GM18511 (cell line): ENCODE measurements at regions not wholly inside any gene's neighbourhood (a gene's known extent, or its start where the extent isn't known, plus 50 kb on each side); places are given as distances from the start of the nearest gene placed in this dataset.
A peak's percentile ranks its signal among the peaks of the same experiment; 100 is the strongest.

ENCODE experiments used
- ATAC-seq: cut with Tn5 transposase; IDR thresholded peaks from one replicate; pipeline ENCODE4 v1.9.1; 2021; ENCODE audit warnings: mild to moderate bottlenecking, moderate library complexity; ENCODE audit not compliant: unreplicated experiment

DNA sequence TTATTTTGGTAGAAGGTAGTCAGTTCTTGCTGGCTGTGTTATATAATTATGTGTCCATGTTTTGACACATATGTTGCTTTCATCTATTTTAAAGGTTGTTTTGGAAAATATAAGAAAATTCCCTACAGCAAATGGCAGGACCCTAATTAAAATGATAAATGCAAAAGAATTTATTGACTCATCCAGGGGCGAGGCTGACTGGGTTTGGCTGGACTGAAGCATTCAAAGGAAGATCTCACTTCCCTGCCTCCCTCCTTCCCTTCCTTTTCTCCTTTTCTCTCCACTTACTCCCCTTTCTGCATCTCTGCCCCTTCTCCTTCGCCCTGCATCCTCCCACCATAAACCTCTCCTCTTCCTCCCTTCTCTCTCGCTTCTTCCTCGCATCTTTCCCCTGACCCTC, 129.6 kb downstream of the SNAPC1 start:
- ATAC-seq: no peak

DNA sequence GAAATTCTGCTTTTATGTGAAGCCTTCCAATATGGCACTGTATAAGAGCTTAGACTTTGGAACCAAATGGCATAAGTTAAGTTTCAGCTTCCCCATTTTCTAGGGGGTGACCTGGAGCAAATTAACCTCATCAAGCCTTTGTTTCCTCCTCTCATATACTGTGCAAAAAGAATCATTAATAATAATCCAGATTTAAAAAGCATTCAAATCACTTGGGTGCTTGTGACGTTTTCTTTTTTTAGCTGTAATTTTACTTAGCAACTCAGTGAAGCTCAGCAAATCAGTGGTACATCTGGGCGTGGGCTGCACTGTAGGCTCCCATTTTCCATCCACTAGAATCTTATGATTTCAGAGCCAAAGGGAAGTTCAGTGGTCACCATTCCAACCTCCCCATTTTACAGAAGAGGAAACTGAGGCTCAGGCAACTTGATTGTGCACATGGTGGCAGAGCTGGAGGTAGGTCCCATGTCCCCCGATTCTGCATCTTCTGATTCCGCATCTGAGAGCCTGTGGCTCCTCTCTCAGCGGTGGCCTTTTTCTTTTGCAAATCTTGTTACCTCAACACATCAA, 131.2 kb downstream of the SNAPC1 start:
- no peak for ATAC-seq

DNA sequence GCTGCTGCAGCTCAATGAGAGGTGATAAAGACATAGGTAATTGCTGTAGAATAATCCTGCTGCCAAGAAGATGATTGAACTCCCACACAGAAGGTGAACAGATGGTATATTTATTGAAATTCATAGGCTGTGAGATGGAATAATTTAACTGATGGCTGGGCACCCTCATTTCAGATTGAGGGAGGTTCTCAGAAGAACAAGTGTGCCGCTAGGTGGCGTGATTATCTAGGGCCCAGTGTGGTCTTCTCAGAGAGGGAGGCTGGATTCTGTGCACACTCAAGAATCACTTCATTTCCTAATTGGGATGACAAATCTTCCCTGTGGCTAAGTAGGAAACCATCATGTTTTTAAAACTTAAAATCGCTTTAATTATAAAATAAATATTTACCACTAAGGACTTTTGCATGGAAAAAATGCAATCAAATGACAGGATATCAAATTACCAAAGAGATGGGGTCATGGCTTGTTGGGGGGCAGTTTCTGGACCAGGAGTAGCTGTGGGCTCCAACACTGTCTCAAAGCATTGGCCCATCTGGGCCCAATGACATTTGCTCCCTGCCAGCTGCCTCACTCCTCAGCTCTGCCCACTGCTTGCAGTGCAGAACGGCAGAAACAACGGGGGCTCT, 132.3 kb downstream of the SNAPC1 start:
- peak; percentile 40 for ATAC-seq

DNA sequence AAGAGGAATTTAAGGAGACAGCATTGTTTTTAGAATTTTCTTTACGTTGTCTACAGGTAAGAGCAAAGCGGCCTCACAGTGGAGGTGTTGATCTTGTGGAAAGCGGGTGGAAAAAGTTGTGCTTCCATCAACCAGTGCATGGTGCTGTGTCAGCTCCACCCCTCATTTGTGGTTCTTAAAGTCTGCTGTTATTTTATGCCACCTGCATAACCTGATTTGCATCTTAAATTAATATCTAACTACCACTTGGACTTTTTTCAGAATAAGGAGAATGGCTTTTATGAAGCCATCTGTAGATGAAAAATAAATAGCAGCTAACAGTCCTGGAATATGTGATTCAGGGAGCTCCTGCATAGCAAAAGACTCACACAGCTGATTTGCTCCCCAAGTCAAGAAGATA, 135.1 kb downstream of the SNAPC1 start:
- ATAC-seq: no peak

DNA sequence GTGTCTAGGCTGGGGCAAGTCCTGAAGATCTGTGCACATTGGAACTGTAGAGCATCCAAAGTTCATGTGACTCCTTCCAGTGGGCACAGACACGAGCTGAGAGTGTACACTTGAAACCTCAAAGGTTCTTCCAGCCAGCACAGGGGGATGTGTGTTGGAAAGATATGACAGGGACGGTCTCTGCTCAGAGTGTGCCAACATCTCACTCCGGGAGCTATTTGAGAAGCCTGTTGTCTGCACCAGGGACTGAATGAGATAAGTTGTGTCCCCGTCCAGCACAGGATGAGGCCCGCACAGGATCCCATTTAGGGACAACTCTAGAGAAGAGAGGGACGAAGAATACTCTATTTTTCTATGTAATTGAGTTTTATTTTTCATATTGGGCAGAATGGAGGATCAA, 136.3 kb downstream of the SNAPC1 start:
- no peak for ATAC-seq

DNA sequence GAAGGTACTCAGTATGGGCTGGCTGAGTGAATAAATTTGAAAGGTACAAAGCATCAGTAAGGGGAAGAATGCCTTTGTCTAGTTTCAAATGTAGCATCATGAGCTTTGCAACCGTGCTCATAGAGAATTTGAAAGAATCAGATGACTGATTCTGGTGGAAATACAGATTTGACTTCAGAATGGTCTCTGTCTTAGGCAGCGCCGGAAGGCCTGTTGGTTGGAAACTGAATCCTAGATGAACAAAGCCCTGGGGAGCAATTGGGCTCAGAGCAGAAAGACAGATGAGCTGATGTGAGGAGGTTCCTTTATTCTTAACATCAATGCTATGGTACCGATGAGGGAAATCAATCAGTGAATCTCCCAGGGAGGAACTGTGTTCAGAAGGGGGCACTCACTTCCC, 137.3 kb downstream of the SNAPC1 start:
- ATAC-seq: no peak

DNA sequence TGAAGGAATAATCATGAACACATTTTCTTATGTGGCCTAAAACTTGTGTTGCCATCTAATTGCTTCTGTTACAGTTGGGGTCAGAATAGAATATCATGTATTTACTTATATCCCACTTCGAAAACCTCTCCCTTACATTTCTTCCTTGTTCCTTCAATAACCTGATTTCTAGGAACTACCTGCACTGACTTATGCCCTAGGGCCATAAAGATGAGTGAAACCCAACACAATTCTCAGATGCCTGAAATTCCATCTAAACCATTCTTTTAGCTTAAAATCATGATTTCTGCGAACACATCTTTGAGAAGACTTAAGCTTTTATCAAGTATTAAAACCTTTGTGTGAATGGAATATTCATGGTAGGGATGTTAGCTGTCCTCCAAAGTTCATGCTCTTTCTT, 142.7 kb downstream of the SNAPC1 start:
- ATAC-seq: no peak

DNA sequence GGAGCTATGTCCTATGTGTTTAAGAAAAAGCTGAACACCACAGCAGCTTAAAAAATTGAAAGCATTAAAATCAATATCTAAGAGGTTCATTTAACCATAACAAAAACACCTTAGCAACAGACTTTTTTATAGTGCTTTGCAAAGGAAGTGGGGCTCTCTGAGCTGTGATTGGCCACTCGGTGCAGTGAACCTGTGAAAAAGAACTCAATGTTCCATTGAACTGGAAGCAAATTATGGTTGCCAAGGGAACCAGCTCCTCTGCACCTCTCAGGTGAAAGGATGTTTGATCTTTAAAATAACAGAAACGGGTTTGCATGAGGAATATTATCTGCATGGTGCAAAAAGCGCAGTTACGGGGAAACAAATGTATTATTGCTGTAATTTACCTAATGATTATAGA, 149.4 kb downstream of the SNAPC1 start:
- ATAC-seq: no peak

DNA sequence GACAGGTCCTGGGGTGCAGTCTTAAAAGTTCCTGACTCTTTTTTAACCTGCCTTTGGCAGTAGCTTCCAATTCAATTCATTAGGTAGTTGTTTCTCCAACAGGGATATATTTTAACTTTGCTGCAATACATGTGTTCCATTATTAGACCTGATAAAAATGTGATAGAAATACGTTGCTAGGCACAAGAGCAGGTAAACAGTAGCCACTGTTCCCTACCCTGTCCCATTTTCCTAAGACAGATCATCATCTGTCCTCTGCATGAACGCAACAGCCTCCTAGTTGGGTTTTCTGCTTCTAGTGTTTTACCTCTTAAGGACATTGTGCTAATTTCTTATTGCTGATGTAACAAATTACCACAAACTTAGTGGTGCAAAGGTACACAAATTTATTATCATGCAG, 156.8 kb downstream of the SNAPC1 start:
- no peak for ATAC-seq

DNA sequence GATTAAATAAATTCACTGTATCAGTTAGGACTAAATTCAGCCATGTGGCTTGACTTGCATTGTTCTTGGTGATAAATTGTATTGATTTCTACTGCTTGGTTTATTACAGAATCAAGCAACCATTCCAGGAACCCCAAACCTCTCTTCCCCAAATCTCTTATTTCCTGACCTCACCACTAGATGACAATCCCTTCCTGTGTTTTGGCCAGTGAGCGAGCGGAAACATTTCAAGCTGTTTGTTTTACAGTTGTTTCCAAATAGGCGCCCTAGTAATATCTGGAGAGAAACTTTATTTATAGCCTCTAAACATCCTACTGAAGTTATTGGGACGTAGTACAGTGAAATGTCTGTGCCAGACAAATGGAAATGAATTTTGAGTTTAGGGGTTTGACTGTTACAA, 161.1 kb downstream of the SNAPC1 start:
- ATAC-seq: no peak

DNA sequence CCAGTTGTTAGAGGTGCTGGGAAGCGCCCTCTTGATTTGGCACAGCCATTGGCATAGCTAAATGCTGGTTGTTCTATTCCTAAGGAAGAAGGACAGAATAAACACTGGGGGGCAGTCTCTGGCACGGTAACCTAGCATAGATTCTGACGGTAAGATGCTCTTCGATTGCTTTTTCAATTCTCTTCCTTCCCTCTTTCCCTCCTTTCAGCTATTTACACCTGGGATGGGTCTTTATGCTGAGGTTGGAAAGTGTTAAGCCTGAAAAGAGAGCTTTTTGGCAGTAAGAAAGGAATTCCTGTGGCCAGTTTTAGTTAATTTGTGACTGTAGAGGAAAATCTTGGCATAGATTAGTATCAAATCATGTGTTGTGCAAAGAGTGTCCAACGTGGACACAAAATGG, 162.8 kb downstream of the SNAPC1 start:
- peak; percentile 71 for ATAC-seq

DNA sequence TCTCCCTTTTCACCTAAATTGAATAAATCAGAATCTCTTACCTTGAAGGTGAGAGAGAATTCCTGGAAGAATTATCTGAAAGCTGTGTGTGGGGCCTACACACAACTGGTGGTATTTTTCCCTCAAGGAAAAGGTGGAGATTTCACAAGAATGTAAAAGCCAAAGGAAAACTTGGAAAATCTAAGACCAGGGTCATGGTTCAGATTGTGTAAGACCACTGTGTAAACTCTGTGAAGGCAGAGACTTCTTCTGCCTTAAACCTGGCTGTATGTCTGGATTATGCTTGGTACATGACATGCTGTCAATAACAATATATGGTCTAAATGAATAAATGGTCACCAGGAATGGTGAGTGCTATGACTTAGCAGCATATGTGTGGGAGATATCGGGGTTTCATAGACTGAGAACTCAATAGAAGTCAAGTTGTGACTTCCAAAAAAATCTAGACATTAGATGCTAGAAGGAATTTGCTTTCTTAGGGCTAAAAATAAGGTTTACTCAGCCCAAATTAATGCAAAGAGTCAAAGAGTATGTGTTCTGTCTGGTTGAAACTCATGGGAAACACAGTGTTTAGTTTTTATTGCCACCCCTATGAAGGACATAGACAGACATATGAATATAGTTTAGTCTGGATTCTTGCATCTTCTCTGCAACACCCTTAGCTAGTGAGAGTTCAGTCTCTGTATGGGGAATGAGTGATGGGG, 163.7 kb downstream of the SNAPC1 start:
- ATAC-seq: no peak

DNA sequence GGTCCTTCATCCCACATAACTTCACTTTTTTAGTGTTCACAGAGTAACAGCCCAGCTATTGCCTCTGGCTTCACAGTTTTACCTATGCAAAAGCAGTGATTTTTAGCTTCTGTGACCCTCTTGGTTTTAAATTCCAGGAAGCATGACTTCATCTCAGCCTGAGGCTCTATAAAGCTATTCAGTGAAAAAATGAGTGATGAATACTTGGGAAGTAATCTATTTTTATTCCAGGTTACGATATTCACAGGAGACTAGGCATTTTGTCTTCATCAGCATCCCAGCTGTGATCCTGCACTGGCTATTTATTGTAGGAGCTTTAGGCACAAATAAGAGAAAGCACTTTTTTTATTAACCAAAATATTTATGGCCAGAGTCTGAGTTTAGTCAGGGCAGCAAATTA, 164.8 kb downstream of the SNAPC1 start:
- ATAC-seq: no peak

DNA sequence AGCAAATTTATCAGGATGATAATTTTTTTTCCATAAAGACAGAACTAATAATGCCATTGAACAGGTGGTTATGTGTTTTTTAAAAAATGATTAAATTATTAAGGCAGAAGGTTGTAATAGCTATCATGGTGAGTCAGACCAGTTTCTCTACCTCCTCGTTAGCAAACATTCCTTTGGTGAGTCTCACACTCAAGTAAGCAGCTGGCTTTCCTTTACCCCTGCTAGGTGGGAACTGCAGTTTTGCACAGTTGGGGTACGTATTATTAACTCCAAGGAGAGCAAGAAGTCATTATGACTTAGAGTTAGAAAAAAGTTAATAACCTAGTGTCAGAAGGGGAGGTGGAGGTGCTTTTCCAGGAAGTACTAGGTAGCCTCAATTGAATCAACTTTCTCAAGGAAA, 165.3 kb downstream of the SNAPC1 start:
- no peak for ATAC-seq

DNA sequence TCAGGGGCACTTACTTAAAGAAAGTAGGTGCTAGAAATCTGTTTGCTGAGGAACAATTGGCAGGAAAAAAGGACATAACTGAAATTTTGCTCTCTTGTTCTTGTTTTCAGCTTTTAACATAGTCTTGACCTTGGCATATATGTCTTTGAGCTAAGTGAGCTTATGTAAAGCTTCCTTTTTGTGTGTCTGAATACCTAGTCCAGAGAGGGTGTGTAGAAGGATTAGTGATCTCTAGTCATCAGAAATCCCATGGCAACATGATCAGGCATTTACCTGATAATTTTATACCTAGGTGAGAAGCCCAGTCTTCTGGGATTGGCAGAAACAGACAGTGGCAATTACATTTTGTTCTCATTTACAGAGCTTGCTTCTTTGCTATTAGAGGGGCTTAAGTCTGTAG, 166.1 kb downstream of the SNAPC1 start:
- ATAC-seq: no peak

DNA sequence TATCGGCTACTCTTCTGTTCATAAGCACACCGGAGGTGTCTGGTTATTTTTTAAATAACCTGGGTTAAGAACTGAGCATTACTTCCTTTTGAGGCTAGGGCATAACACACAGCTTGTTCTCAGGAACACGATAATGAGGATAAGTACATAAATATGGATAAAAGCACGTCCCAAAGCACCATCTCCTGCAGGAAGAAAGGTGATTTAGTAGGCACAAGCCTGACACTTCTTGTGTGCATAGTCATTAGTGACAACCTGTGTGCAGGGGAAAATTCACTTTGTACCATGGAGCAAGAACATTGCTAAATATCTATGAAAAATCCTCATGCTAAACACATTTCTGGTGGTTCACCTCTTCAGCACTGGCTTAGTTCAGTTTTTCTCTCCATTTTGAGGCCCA, 166.5 kb downstream of the SNAPC1 start:
- ATAC-seq: no peak

DNA sequence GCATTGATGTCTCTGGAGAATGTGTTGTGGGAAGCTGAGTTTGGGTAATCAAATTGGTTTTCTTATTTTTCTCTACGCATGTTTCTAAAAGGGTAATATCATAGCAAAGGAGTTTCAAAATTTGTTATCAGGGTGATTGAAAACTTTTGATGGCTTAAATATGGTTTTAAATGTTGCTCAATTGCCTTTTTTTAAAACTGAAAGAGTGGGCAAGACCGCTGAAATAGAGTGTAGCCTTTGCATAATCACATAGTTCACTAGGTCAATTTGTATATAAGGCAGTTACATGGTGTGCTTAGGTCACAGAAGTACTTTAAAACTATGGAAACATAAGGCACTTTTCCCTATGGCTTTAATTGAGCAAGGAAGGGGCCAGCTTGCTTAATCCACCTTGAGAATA, 167.4 kb downstream of the SNAPC1 start:
- ATAC-seq: no peak

DNA sequence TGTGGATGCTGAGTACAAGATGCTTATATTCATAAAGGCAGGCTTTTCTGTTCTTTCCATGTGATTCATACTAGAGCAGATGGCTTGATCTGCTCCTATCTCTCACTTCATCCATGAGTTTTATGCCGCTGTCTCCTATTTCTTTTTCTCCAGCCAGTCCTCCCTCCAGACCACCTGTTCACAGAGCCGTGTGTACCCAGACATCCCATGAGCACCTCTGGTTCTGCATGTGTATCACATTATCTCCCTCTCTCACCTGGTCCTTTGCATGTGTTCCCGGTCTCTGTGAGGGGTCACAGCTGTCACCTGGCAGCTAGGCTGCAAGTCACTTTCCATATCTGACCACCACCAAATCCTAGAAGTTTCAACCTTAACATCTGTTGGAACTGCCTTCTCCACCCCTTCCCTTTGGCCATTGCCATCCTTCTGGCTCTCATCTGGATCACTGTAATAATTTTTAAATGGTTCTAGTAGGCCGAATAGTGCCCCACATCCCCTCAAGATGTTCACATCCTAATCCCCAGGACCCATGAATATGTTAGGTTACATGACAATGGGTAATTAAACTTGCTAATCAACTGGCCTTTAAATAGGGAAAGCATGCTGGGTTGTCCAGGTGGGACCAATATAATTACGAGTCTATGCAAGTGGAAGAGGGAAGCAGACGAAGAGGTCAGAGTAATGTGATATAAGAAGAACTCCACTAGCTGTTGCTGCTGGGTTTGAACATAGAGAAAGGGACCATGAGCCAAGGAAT, 168.1 kb downstream of the SNAPC1 start:
- no peak for ATAC-seq

DNA sequence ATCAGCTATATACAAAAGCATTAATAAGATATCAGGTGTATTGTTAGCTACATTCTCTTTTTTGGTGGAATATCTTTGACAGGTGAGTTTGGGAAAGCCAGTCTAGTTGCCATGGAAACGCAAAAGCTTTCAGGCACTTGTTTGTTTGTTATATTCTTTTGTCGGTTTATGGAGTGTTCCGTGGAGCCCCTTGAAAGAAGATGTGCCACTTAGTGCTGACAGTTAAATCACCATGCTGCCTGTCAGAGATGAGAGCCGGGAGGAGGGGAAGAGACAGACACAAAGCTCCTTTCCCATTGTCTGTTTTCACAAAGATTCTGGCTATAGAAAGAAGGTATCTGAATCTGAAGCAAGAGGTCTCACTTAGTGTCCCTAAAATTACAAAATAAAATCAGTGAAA, 170.8 kb downstream of the SNAPC1 start:
- ATAC-seq: no peak

DNA sequence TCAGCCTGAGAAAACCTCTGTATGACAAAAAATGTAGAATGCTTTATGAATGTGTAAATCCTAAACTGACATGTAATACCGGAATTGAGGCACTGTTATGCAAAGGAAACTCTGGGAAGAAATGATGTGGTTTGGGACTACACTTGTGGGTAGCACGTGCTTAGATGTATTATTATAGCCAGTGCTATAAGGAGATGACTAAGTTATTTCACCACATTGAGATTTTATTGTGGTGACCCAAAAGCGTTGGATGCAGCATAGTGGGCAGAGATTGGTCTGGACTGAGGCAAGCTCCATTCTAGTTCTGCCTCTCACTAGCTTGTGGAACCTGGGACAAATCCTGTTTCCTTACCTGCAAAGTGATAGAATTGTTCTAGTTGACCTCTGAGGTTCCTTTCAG, 172.2 kb downstream of the SNAPC1 start:
- no peak for ATAC-seq

DNA sequence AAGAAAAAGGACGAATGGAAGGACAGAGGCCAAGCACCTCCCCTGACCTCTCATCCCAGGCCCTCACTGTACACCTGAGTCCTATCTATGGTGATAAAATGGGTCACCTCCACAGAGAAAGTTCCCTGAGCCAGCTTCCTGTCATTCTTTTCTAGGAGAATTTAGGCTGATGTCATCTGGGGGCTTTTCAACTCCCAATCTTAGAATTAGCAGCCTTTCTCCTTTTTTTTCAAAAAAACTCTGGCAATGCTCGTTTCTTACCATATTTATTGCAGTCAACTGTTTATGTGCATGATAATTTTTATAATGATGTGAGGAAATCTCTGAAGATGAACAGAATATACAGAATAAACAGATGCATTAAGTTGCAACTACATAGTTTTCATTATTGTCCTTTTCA, 177.6 kb downstream of the SNAPC1 start:
- ATAC-seq: no peak
